ENCODE measurements at regions not wholly inside any gene's neighbourhood (a gene's known extent, or its start where the extent isn't known, plus 50 kb on each side); places are given as distances from the start of the nearest gene placed in this dataset.
"Not testable (repeated sequence)": the region's sequence is repeated elsewhere in the genome, so short reads cannot be mapped to it uniquely, and the experiment has no call there.

DNA sequence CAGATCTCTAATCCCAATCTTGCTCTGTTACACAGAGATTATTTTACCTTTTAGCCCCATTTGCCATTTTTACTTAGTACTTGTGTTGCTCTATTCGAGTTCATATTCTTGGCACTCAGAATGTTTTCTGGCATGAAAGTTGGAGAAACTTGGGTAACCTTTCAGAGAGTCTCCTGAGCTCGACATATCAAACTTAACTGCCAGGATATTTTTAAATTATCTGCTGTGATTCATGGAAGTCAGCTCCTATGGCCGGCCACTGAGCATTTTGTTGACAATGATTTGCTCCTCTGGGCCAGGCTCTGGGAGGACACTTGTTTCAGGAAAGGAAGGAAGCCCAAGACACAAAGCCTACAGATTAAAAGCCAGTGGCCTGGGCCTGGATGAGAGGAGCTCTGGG lies 396.7 kb downstream of the TNS3 start:
- DNase-seq (ENCODE audit: low read depth) = no peak
- H3K4me3 ChIP-seq (ENCODE audit: low read length) = no peak overlapping the region
- TF ChIP-seq, protein P1, sequence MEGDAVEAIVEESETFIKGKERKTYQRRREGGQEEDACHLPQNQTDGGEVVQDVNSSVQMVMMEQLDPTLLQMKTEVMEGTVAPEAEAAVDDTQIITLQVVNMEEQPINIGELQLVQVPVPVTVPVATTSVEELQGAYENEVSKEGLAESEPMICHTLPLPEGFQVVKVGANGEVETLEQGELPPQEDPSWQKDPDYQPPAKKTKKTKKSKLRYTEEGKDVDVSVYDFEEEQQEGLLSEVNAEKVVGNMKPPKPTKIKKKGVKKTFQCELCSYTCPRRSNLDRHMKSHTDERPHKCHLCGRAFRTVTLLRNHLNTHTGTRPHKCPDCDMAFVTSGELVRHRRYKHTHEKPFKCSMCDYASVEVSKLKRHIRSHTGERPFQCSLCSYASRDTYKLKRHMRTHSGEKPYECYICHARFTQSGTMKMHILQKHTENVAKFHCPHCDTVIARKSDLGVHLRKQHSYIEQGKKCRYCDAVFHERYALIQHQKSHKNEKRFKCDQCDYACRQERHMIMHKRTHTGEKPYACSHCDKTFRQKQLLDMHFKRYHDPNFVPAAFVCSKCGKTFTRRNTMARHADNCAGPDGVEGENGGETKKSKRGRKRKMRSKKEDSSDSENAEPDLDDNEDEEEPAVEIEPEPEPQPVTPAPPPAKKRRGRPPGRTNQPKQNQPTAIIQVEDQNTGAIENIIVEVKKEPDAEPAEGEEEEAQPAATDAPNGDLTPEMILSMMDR (conservative IDR thresholded peaks at IDR 0.05; ENCODE audit: low read depth, low read length) = no peak

DNA sequence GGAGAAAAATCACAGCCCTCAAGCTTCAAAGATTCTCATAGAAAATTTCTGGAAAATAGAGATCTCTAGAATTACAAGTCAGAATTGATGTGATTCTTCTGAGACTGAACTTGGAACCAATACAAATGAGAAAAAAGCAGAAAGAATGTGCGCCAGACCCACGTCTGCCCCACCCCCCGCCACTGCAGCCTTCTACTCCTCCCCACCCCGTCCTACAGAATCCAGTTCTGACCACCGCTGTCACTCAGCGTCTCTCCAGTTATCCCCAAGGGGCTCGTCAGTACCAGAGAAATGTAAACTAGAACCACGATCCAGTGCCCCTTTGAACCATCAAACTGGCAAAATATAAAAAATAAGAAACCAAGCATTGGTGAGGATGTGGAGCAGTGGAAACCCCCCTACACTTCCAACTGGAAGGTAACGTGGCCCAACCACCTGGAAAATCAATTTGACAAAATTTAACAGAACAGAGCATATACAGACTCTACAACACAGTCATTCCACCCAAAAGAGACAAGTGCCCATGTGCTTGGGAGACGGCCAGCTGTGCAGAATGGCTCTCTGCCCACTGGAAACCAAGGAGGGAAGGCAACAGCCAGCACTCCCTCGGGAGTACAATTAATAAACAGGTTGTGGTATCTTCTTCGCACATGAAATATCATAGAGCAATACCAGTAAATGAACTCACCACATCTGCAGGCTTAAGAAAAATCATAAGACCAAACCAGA lies 397.9 kb downstream of the TNS3 start:
- H3K4me3 ChIP-seq (ENCODE audit: low read length) = no peak overlapping the region
- TF ChIP-seq, protein P1 (conservative IDR thresholded peaks at IDR 0.05; ENCODE audit: low read depth, low read length) = no peak
- no peak for DNase-seq (ENCODE audit: low read depth)

DNA sequence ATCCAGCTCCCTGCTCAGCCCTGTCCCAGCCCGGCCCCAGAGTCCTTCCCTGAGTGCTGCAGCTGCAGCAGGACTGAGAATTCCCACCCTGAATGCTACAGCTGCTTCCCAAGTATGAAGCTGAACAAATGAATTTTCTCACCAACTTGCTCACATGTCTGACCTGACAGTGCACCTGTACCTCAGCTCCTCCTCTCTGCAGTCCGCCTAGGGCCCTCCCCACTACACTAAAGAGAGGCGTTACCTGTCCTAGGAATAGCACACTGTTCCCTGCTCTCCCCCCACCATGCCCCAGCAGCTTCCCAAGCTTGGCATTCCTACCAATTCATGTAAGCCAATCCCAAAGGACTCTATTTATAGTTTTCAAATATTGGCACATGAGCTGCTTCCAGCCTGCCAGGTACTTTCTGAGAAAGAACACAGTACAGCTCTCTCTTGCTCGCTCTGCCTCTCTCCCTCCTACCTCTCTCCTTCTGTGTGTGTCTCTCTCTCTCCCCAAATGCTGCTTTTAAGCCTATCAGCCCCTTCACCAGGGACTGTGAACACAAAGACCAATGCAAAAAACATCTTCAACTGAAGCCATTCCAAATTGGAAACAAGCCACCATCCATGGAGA lies 400.1 kb downstream of the TNS3 start:
- H3K4me3 ChIP-seq (ENCODE audit: low read length) = no peak overlapping the region
- DNase-seq (ENCODE audit: low read depth) = no peak
- TF ChIP-seq, protein P1 (conservative IDR thresholded peaks at IDR 0.05; ENCODE audit: low read depth, low read length) = no peak

DNA sequence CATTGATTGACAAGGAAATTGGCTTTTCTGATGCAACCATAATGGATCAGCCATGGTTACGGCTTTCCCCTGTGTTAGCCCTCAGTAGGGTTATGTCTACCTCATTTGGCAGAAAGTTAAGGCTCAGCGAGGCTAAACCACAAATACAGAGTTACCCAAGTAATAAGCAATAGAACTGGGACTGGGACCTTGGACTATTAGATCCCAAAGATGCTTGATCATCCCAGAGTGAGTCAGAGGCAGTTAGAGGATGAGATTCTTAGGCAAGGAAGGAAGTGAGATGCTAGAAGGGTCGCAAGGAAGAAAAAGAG lies 401.4 kb downstream of the TNS3 start:
- no peak for DNase-seq (ENCODE audit: low read depth)
- no peak overlapping the region for H3K4me3 ChIP-seq (ENCODE audit: low read length)
- TF ChIP-seq, protein P1 (conservative IDR thresholded peaks at IDR 0.05; ENCODE audit: low read depth, low read length) = no peak

DNA sequence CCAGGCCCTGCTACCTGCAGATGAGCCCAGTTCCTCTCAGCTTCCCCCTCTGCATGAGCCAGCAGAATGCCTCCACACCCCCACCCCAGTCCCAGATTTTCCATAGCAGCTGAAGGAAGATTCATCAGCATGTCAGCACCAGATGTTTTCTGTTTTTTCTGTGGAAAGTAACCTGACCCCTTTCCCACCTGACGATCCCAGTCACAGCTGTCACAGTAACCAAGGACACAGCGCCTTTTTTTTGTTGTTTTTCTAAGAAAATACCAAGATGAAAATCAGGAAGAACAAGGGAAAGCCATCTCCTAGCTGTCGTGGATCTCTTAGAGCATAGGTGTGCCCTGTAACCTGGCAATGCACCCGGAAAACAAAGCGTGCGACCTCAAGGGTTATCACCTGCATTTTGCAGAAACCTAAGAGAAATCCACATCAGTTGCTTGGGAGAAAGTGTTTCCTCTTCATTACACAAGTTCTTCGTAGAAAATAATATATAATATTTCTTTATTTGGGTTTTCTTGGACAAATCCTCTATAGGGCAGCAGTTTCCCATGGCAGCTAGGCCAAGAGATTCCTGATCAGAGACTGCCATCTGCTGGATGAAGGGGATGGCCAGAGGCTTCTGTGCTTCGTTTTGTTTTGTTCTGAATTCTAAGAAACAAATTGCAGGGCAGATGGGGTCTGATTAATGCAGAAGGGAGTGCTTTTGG lies 401.9 kb downstream of the TNS3 start:
- TF ChIP-seq, protein P1 (conservative IDR thresholded peaks at IDR 0.05; ENCODE audit: low read depth, low read length) = peak; percentile 94
- DNase-seq (ENCODE audit: low read depth) = no peak
- H3K4me3 ChIP-seq (ENCODE audit: low read length) = no peak overlapping the region

DNA sequence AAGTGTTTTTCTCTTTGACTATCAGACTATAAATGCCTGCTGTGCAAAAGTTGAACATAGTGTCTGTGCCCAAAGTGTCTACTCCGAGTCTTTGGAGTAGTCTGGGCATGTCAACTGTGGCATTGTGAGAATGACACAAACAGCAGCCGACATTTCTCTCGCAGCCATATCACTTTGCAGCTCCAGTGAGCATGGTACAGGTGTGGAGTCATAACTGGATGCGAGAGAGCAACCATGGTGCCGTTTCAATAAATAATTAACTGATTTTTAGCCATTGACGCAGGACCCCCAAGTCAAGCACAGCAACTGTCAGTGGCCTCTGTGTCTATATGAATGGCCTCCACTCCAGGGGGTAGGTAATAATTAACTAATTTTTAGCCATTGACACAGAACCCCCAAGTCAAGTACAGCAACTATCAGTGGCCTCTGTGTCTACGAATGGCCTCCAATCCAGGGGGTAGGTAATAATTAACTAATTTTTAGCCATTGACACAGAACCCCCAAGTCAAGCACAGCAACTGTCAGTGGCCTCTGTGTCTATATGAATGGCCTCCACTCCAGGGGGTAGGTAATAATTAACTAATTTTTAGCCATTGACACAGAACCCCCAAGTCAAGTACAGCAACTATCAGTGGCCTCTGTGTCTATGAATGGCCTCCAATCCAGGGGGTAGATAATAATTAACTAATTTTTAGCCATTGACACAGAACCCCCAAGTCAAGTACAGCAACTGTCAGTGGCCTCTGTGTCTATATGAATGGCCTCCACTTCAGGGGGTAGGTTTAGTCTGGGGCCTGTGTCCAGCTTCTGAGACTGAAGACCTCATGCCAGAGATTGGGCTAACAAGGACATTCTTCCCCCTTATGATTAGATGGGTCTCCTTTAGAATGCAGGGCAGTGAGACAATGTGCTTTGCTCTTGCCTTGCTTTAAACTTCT lies 409.0 kb downstream of the TNS3 start:
- not testable (repeated sequence) for DNase-seq (ENCODE audit: low read depth); H3K4me3 ChIP-seq (ENCODE audit: low read length)

DNA sequence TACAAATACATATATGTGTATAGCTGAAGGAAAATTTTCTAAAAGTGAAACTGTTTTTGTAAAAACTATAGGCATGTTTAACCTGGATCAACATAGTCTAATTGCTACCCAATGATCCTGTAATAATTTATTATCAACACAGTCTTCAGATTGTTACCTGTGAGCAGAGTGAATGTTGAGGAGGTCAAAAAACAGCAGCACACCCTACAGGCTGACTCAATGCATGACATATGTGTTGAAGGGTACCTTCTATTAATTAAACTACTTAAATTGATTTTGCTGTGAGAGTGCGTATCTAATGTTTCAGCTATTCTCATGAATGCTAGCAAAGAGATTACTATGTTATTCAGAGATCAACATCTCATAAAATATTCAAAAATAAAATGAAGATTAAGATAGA lies 411.4 kb downstream of the TNS3 start:
- TF ChIP-seq, protein P1 (conservative IDR thresholded peaks at IDR 0.05; ENCODE audit: low read depth, low read length) = peak; percentile 55
- H3K4me3 ChIP-seq (ENCODE audit: low read length) = no peak overlapping the region
- no peak for DNase-seq (ENCODE audit: low read depth)

Data from retinal pigment epithelial cell (primary cell).